Endothelial cell of umbilical vein (primary cell): ENCODE measurements at regions not wholly inside any gene's neighbourhood (a gene's known extent, or its start where the extent isn't known, plus 50 kb on each side); places are given as distances from the start of the nearest gene placed in this dataset.

Experiments used
- CTCF ChIP-seq, 2 donors: IDR thresholded peaks; 1 replicate in 1 of 2; 2 replicates in 1 of 2; pipeline ENCODE4 v1.5.1; 2011; ENCODE audit warnings: low read length in 2 of 2, mild to moderate bottlenecking in 2 of 2, moderate library complexity in 2 of 2, control low read depth in 1 of 2, inconsistent platforms in 1 of 2, low read depth in 1 of 2; ENCODE audit not compliant: insufficient read depth in 1 of 2; ENCODE audit errors: extremely low read depth in 1 of 2
- EZH2 ChIP-seq: IDR thresholded peaks from 2 replicates; pipeline ENCODE4 v1.6.1; 2012; ENCODE audit warnings: borderline replicate concordance, low read depth, mild to moderate bottlenecking, moderate library complexity, low read length, inconsistent platforms; ENCODE audit not compliant: severe bottlenecking
- JUN ChIP-seq: IDR thresholded peaks from 2 replicates; pipeline ENCODE4 v1.6.1; 2011; ENCODE audit warnings: borderline replicate concordance, low read depth; ENCODE audit not compliant: insufficient read length, insufficient read depth
- MAX ChIP-seq: IDR thresholded peaks from 2 replicates; pipeline ENCODE4 v1.6.1; 2011; ENCODE audit not compliant: insufficient read depth, insufficient read length
- POLR2A ChIP-seq: IDR thresholded peaks from 2 replicates; pipeline ENCODE4 v1.6.1; 2012; ENCODE audit warnings: low read depth, mild to moderate bottlenecking, control low read depth, low read length
- POLR2AphosphoS5 ChIP-seq: IDR thresholded peaks from 2 replicates; pipeline ENCODE4 v1.6.1; 2012; ENCODE audit warnings: low read depth, mild to moderate bottlenecking, control low read depth, low read length, moderate library complexity; ENCODE audit not compliant: insufficient read depth

GRCh38 chr2:238724728-238725127 is 123.2 kb upstream of the TWIST2 start:
- no peak for TF ChIP-seq POLR2AphosphoS5
- no peak for TF ChIP-seq CTCF (IDR thresholded peaks at IDR 0.05; ENCODE audit: extremely low read depth in 1 of 2, insufficient read depth in 1 of 2, low read depth in 1 of 2, low read length in 2 of 2)
- TF ChIP-seq POLR2A, result no peak
- TF ChIP-seq EZH2, result no peak
- TF ChIP-seq MAX, result no peak
- no peak for TF ChIP-seq JUN
